ENCODE measurements at regions not wholly inside any gene's neighbourhood (a gene's known extent, or its start where the extent isn't known, plus 50 kb on each side); places are given as distances from the start of the nearest gene placed in this dataset.

DNA sequence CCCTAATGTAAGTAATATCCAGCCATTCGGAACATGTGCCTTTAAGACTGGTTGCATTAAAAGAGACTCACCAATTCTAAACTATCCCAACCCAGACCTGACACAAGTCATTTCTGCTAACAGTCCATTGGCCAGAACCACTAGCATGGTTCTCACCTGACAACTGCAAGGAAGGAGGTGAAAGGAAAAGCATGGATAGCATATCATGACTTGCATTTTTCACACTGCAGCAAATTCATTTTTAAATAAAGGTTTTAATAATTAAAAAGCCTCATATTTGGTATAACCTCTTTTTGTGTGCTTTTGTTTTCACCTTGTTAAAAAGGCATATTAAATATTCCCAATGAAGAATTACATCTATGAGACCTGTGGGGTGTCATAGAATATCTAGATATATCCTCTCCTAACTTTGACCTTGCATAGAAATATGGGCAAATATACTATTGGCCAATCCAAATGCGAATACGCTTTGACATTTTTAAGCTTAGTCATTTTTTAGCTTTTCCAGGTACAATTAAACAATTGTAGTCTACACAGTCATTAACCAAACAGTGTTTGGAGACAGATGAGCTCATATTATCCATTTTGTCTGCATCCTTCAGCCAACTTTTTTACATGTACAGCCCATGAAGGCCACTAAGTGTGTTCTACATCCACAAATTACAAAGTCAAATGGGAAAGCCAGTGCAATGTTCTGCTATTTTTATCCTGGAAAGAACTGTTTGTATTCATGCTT lies 295.3 kb downstream of the PDGFC start:
- TF ChIP-seq, protein P1, sequence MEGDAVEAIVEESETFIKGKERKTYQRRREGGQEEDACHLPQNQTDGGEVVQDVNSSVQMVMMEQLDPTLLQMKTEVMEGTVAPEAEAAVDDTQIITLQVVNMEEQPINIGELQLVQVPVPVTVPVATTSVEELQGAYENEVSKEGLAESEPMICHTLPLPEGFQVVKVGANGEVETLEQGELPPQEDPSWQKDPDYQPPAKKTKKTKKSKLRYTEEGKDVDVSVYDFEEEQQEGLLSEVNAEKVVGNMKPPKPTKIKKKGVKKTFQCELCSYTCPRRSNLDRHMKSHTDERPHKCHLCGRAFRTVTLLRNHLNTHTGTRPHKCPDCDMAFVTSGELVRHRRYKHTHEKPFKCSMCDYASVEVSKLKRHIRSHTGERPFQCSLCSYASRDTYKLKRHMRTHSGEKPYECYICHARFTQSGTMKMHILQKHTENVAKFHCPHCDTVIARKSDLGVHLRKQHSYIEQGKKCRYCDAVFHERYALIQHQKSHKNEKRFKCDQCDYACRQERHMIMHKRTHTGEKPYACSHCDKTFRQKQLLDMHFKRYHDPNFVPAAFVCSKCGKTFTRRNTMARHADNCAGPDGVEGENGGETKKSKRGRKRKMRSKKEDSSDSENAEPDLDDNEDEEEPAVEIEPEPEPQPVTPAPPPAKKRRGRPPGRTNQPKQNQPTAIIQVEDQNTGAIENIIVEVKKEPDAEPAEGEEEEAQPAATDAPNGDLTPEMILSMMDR (conservative IDR thresholded peaks at IDR 0.05): no peak
- no peak for TF ChIP-seq EZH2 (IDR thresholded peaks at IDR 0.05; ENCODE audit: low read depth)
